ENCODE measurements at regions not wholly inside any gene's neighbourhood (a gene's known extent, or its start where the extent isn't known, plus 50 kb on each side); places are given as distances from the start of the nearest gene placed in this dataset.

- TF ChIP-seq POLR2A (IDR thresholded peaks at IDR 0.05): no peak
- TF ChIP-seq, protein P1, sequence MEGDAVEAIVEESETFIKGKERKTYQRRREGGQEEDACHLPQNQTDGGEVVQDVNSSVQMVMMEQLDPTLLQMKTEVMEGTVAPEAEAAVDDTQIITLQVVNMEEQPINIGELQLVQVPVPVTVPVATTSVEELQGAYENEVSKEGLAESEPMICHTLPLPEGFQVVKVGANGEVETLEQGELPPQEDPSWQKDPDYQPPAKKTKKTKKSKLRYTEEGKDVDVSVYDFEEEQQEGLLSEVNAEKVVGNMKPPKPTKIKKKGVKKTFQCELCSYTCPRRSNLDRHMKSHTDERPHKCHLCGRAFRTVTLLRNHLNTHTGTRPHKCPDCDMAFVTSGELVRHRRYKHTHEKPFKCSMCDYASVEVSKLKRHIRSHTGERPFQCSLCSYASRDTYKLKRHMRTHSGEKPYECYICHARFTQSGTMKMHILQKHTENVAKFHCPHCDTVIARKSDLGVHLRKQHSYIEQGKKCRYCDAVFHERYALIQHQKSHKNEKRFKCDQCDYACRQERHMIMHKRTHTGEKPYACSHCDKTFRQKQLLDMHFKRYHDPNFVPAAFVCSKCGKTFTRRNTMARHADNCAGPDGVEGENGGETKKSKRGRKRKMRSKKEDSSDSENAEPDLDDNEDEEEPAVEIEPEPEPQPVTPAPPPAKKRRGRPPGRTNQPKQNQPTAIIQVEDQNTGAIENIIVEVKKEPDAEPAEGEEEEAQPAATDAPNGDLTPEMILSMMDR (IDR thresholded peaks at IDR 0.05): no peak
These were observed 60.0 kb upstream of the BAIAP2L1 start for GRCh38 chr7:98460902-98461301.

All from lower leg skin (tissue), 3 donors.